WTC11 (cell line): ENCODE measurements at regions not wholly inside any gene's neighbourhood (a gene's known extent, or its start where the extent isn't known, plus 50 kb on each side); places are given as distances from the start of the nearest gene placed in this dataset.
"Not testable (repeated sequence)": the region's sequence is repeated elsewhere in the genome, so short reads cannot be mapped to it uniquely, and the experiment has no call there.

ENCODE experiments used
- ATAC-seq: fragments of 200-7000 bp; cut with Tn5 transposase; 2 replicates; pipeline ENCODE4 v1.10.0; 2021; ENCODE audit warnings: mild to moderate bottlenecking, moderate library complexity
- CTCF ChIA-PET: fragments of 300-600 bp; sonication (Branson Sonifier 250); formaldehyde crosslinking; loops from one replicate; lab custom pipeline; 2021; ENCODE audit warnings: antibody characterized with exemption; lab: Charles Lee
- POLR2A ChIA-PET: fragments of 350-600 bp; sonication (Branson Sonifier 250); formaldehyde crosslinking; loops from one replicate; lab custom pipeline; 2021; ENCODE audit warnings: antibody characterized with exemption; lab: Charles Lee
- DNase-seq: peaks from one replicate; pipeline ENCODE4 v3.0.0; 2021; ENCODE audit warnings: low spot score
- H3K27ac Mint-ChIP-seq: 2 replicates; pipeline ENCODE4 v1.8.0; 2021; ENCODE audit warnings: mixed read lengths
- H3K27me3 Mint-ChIP-seq: 2 replicates; pipeline ENCODE4 v1.8.0; 2021; ENCODE audit warnings: low read depth, mild to moderate bottlenecking, moderate library complexity, mixed read lengths
- H3K36me3 Mint-ChIP-seq: 2 replicates; pipeline ENCODE4 v1.8.0; 2021; ENCODE audit warnings: mixed read lengths
- H3K4me1 Mint-ChIP-seq: 2 replicates; pipeline ENCODE4 v1.8.0; 2022; ENCODE audit warnings: mixed read lengths
- H3K4me3 Mint-ChIP-seq: 2 replicates; pipeline ENCODE4 v1.8.0; 2021; ENCODE audit warnings: mild to moderate bottlenecking, moderate library complexity, mixed read lengths
- H3K9me3 Mint-ChIP-seq: 2 replicates; pipeline ENCODE4 v1.8.0; 2021; ENCODE audit warnings: mixed read lengths
- CBFB ChIP-seq: sonication (generic); formaldehyde crosslinking; IDR thresholded peaks from 2 replicates; pipeline ENCODE4 v1.8.1; 2022; ENCODE audit warnings: mild to moderate bottlenecking, low read depth, missing genetic modification reagents
- FOXJ3 ChIP-seq: sonication (generic); formaldehyde crosslinking; IDR thresholded peaks from 2 replicates; pipeline ENCODE4 v1.9.0; 2021; ENCODE audit warnings: missing genetic modification reagents, mild to moderate bottlenecking, borderline replicate concordance
- GABPB1 ChIP-seq: sonication (generic); formaldehyde crosslinking; IDR thresholded peaks from 2 replicates; pipeline ENCODE4 v1.8.1; 2023; ENCODE audit warnings: mild to moderate bottlenecking, missing genetic modification reagents
- NFATC4 ChIP-seq: fragments of 250-450 bp; sonication (Bioruptor Pico); IDR thresholded peaks from 2 replicates; pipeline ENCODE4 v1.9.0; 2021; ENCODE audit warnings: mild to moderate bottlenecking
- NR1H2 ChIP-seq: sonication (generic); formaldehyde crosslinking; IDR thresholded peaks from 2 replicates; pipeline ENCODE4 v1.9.0; 2021; ENCODE audit warnings: mild to moderate bottlenecking, moderate library complexity, missing genetic modification reagents
- TEAD1 ChIP-seq: sonication (generic); formaldehyde crosslinking; IDR thresholded peaks from 2 replicates; pipeline ENCODE4 v1.8.0; 2022; ENCODE audit warnings: mild to moderate bottlenecking, missing genetic modification reagents
- TEAD4 ChIP-seq: sonication (generic); formaldehyde crosslinking; IDR thresholded peaks from 2 replicates; pipeline ENCODE4 v1.8.0; 2022; ENCODE audit warnings: mild to moderate bottlenecking, missing genetic modification reagents
- TP53 ChIP-seq: sonication (generic); formaldehyde crosslinking; IDR thresholded peaks from 2 replicates; pipeline ENCODE4 v1.8.1; 2023; ENCODE audit warnings: mild to moderate bottlenecking, missing genetic modification reagents
- ZNF423 ChIP-seq: fragments of 250-450 bp; sonication (Bioruptor Pico); IDR thresholded peaks from 2 replicates; pipeline ENCODE4 v2.1.2; 2022; ENCODE audit warnings: mild to moderate bottlenecking, moderate library complexity
- ZNF671 ChIP-seq: fragments of 250-450 bp; sonication (Bioruptor Pico); IDR thresholded peaks from 2 replicates; pipeline ENCODE4 v1.8.0; 2021; ENCODE audit warnings: mild to moderate bottlenecking
- TF ChIP-seq, protein P1 (sequence below): fragments of 250-450 bp; sonication (Bioruptor Pico); IDR thresholded peaks from 2 replicates; pipeline ENCODE4 v1.9.0; 2021; ENCODE audit warnings: moderate library complexity, mild to moderate bottlenecking, inconsistent platforms, borderline replicate concordance
- TF ChIP-seq, protein P2 (sequence below): sonication (generic); formaldehyde crosslinking; IDR thresholded peaks from 2 replicates; pipeline ENCODE4 v1.8.1; 2023; ENCODE audit warnings: mild to moderate bottlenecking, missing genetic modification reagents, moderate library complexity
- TF ChIP-seq, protein P3 (sequence below): sonication (generic); formaldehyde crosslinking; IDR thresholded peaks from 2 replicates; pipeline ENCODE4 v1.8.1; 2023; ENCODE audit warnings: mild to moderate bottlenecking, missing genetic modification reagents, borderline replicate concordance
- TF ChIP-seq, protein P4 (sequence below): sonication (generic); formaldehyde crosslinking; IDR thresholded peaks from 2 replicates; pipeline ENCODE4 v1.8.0; 2023; ENCODE audit warnings: missing genetic modification reagents
- TF ChIP-seq, protein P5 (sequence below): sonication (generic); formaldehyde crosslinking; IDR thresholded peaks from 2 replicates; pipeline ENCODE4 v1.8.1; 2023; ENCODE audit warnings: mild to moderate bottlenecking, missing genetic modification reagents
- TF ChIP-seq, protein P6 (sequence below): fragments of 250-450 bp; sonication (Bioruptor Pico); IDR thresholded peaks from 2 replicates; pipeline ENCODE4 v1.9.0; 2021; ENCODE audit warnings: mild to moderate bottlenecking

DNA sequence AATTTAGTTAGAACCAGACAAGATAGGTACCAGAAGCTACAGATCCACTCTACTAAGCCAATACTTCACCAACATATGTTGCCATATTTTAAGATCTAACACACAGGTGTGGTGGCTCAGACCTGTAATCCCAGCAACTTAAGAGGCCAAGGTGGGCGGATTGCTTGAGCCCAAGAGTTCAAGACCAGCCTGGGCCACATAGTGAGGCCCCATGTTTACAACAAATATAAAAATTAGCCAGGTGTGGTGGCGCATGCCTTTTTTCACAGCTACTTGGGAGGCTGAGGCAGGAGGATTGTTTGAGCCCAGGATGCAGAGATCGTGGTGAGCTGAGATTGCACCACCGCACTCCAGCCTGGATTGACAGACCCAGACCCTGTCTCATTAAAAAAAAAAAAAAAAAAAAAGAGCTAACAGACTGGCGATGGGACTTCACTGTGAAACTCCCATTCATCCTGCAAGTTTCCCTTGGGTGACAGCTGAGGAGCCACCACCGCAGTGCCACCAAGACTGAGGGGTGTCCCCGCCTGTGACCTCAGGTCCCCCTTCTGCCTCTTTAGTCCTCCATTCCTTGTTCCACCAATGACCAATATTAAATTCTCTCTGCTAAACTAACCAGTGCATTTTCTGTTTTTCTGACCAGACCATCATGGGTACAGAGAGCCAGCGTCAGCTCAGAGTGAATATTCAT, 163.3 kb downstream of the OR4M2 start:
- no peaks in the 10 kb centered on the region for H3K4me1 Mint-ChIP-seq
- H3K27ac Mint-ChIP-seq, result no peak overlapping the region
- H3K27me3 Mint-ChIP-seq, result peaks cover 35% of the 10 kb centered on the region
- no peak for ATAC-seq
- POLR2A ChIA-PET, result no interaction called here
- CTCF ChIA-PET, result no interaction called here
- no peak for DNase-seq
- H3K36me3 Mint-ChIP-seq, result peaks cover 83% of the 10 kb centered on the region
- peaks cover 72% of the 10 kb centered on the region for H3K9me3 Mint-ChIP-seq
- H3K4me3 Mint-ChIP-seq, result no peak overlapping the region
- TF ChIP-seq, protein P1, sequence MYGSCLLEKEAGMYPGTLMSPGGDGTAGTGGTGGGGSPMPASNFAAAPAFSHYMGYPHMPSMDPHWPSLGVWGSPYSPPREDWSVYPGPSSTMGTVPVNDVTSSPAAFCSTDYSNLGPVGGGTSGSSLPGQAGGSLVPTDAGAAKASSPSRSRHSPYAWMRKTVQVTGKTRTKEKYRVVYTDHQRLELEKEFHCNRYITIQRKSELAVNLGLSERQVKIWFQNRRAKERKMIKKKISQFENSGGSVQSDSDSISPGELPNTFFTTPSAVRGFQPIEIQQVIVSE (CRISPR knock-in tag), result no peak
- TF ChIP-seq TEAD4 (CRISPR knock-in tag) (no peak), NR1H2 (CRISPR knock-in tag) (no peak)

DNA sequence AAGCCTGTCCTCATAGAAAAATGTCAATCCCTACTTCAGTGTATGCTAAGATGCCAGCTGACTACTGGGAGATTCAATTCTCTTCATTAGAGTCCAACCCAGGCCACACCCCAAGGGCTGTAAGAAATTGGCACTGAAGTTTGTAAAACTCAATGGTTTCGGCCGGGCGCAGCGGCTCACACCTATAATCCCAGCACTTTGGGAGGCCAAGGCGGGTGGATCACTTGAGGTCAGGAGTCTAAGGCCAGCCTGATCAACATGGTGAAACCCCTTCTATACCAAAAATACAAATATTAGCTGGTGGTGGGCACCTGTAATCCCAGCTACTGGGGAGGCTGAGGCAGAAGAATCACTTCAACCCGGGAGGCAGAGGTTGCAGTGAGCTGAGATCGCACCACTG, 169.2 kb downstream of the OR4M2 start:
- H3K27ac Mint-ChIP-seq, CTCF ChIA-PET, H3K4me1 Mint-ChIP-seq, ATAC-seq, DNase-seq, POLR2A ChIA-PET, H3K4me3 Mint-ChIP-seq: not testable (repeated sequence)
- H3K9me3 Mint-ChIP-seq, result peaks cover 76% of the 10 kb centered on the region
- H3K27me3 Mint-ChIP-seq, result peaks cover 44% of the 10 kb centered on the region
- peaks cover 83% of the 10 kb centered on the region for H3K36me3 Mint-ChIP-seq

DNA sequence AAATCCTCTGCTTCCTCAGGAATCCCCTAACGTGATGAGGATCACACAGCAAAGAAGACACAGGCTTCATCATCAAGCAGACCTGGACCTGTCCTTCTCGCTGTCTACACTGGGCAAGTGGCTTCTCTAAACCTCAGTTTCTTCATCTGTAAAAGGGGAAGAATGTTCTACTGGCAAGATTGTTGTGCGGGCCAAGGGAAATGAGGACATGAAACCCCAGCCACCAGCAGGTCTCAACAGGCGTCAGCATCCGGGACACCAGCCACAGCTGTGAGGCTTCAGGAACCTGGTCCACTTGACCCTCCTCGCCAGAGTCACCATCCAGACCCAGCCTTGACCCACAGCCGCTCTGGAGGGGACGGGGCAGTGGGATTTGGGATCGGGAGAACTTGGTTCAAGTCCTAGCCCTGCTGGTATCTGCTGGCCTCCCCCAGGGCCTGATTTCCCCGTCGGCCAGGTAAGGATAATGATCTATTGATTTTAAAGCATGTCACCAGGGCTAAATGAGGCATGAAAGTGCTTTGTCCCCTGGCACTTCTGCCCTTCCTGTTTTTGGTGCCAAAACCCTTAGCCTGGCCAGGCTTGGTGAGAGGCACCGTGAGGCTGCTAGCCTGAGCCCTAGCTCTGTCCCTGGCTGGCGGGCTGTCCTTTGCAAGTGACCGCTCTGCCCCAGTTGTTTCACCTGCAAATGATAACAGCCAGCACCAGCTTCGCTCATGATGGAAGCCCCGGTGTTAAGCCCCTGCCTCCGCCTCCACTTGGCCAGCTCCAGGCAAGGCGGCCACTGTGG, 170.4 kb downstream of the OR4M2 start:
- DNase-seq, CTCF ChIA-PET, ATAC-seq, H3K4me3 Mint-ChIP-seq, H3K27ac Mint-ChIP-seq, H3K4me1 Mint-ChIP-seq, POLR2A ChIA-PET: not testable (repeated sequence)
- Mint-ChIP-seq H3K9me3 (peaks cover 82% of the 10 kb centered on the region), H3K27me3 (peaks cover 50% of the 10 kb centered on the region), H3K36me3 (peaks cover 88% of the 10 kb centered on the region)

DNA sequence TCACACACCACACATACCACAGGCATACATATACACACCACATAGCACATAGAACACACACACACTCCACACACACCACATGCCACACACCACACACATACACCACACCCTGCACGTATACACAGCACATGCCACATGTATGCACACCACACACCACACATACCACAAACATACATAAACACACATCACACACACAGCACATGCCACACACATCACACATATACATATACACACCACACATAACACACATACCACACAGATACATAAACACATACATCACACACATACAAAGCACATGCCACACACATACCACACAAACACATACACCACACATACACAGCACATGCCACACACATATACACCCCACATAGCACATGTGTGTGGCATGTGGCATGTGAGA, 171.1 kb downstream of the OR4M2 start:
- CTCF ChIA-PET, result no interaction called here
- POLR2A ChIA-PET, result no interaction called here
- no peak for DNase-seq
- Mint-ChIP-seq H3K36me3 (peaks cover 89% of the 10 kb centered on the region), H3K9me3 (peaks cover 84% of the 10 kb centered on the region), H3K27me3 (peaks cover 50% of the 10 kb centered on the region), H3K4me3 (no peak overlapping the region), H3K4me1 (no peaks in the 10 kb centered on the region), H3K27ac (no peak overlapping the region)
- TF ChIP-seq GABPB1 (no peak), CBFB (CRISPR knock-in tag) (no peak), TEAD1 (CRISPR knock-in tag) (no peak), ZNF423 (CRISPR knock-in tag) (no peak), FOXJ3 (CRISPR knock-in tag) (no peak), TP53 (no peak), NFATC4 (no peak), ZNF671 (CRISPR knock-in tag) (no peak)
- TF ChIP-seq, protein P2, sequence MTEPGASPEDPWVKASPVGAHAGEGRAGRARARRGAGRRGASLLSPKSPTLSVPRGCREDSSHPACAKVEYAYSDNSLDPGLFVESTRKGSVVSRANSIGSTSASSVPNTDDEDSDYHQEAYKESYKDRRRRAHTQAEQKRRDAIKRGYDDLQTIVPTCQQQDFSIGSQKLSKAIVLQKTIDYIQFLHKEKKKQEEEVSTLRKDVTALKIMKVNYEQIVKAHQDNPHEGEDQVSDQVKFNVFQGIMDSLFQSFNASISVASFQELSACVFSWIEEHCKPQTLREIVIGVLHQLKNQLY (CRISPR knock-in tag), result no peak
- TF ChIP-seq, protein P3, sequence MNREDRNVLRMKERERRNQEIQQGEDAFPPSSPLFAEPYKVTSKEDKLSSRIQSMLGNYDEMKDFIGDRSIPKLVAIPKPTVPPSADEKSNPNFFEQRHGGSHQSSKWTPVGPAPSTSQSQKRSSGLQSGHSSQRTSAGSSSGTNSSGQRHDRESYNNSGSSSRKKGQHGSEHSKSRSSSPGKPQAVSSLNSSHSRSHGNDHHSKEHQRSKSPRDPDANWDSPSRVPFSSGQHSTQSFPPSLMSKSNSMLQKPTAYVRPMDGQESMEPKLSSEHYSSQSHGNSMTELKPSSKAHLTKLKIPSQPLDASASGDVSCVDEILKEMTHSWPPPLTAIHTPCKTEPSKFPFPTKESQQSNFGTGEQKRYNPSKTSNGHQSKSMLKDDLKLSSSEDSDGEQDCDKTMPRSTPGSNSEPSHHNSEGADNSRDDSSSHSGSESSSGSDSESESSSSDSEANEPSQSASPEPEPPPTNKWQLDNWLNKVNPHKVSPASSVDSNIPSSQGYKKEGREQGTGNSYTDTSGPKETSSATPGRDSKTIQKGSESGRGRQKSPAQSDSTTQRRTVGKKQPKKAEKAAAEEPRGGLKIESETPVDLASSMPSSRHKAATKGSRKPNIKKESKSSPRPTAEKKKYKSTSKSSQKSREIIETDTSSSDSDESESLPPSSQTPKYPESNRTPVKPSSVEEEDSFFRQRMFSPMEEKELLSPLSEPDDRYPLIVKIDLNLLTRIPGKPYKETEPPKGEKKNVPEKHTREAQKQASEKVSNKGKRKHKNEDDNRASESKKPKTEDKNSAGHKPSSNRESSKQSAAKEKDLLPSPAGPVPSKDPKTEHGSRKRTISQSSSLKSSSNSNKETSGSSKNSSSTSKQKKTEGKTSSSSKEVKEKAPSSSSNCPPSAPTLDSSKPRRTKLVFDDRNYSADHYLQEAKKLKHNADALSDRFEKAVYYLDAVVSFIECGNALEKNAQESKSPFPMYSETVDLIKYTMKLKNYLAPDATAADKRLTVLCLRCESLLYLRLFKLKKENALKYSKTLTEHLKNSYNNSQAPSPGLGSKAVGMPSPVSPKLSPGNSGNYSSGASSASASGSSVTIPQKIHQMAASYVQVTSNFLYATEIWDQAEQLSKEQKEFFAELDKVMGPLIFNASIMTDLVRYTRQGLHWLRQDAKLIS (CRISPR knock-in tag), result no peak
- TF ChIP-seq, protein P4, sequence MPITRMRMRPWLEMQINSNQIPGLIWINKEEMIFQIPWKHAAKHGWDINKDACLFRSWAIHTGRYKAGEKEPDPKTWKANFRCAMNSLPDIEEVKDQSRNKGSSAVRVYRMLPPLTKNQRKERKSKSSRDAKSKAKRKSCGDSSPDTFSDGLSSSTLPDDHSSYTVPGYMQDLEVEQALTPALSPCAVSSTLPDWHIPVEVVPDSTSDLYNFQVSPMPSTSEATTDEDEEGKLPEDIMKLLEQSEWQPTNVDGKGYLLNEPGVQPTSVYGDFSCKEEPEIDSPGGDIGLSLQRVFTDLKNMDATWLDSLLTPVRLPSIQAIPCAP (CRISPR knock-in tag), result no peak
- TF ChIP-seq, protein P5, sequence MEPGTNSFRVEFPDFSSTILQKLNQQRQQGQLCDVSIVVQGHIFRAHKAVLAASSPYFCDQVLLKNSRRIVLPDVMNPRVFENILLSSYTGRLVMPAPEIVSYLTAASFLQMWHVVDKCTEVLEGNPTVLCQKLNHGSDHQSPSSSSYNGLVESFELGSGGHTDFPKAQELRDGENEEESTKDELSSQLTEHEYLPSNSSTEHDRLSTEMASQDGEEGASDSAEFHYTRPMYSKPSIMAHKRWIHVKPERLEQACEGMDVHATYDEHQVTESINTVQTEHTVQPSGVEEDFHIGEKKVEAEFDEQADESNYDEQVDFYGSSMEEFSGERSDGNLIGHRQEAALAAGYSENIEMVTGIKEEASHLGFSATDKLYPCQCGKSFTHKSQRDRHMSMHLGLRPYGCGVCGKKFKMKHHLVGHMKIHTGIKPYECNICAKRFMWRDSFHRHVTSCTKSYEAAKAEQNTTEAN, result no peak
- TF ChIP-seq, protein P6, sequence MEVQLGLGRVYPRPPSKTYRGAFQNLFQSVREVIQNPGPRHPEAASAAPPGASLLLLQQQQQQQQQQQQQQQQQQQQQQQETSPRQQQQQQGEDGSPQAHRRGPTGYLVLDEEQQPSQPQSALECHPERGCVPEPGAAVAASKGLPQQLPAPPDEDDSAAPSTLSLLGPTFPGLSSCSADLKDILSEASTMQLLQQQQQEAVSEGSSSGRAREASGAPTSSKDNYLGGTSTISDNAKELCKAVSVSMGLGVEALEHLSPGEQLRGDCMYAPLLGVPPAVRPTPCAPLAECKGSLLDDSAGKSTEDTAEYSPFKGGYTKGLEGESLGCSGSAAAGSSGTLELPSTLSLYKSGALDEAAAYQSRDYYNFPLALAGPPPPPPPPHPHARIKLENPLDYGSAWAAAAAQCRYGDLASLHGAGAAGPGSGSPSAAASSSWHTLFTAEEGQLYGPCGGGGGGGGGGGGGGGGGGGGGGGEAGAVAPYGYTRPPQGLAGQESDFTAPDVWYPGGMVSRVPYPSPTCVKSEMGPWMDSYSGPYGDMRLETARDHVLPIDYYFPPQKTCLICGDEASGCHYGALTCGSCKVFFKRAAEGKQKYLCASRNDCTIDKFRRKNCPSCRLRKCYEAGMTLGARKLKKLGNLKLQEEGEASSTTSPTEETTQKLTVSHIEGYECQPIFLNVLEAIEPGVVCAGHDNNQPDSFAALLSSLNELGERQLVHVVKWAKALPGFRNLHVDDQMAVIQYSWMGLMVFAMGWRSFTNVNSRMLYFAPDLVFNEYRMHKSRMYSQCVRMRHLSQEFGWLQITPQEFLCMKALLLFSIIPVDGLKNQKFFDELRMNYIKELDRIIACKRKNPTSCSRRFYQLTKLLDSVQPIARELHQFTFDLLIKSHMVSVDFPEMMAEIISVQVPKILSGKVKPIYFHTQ (CRISPR knock-in tag), result no peak
- no peak for ATAC-seq
